ENCODE measurements at regions not wholly inside any gene's neighbourhood (a gene's known extent, or its start where the extent isn't known, plus 50 kb on each side); places are given as distances from the start of the nearest gene placed in this dataset.

GRCh38 chr9:36764364-36765076 lies 191.8 kb downstream of the MELK start:
- no peak for DNase-seq

GRCh38 chr9:36765077-36765390 lies 192.3 kb downstream of the MELK start:
- DNase-seq = no peak

GRCh38 chr9:36765468-36766341 lies 193.0 kb downstream of the MELK start:
- DNase-seq = peak; percentile 91

GRCh38 chr9:36768677-36769076 lies 196.0 kb downstream of the MELK start:
- DNase-seq = no peak

GRCh38 chr9:36770025-36770424 lies 197.3 kb downstream of the MELK start:
- DNase-seq = no peak

- no peak for DNase-seq
Measured at GRCh38 chr9:36772449-36773403, 200.0 kb downstream of the MELK start.

GRCh38 chr9:36778682-36779081 lies 206.0 kb downstream of the MELK start:
- DNase-seq = no peak

- no peak for DNase-seq
Measured at GRCh38 chr9:36779582-36779981, 206.9 kb downstream of the MELK start.

- DNase-seq = no peak
Measured at GRCh38 chr9:36780186-36780585, 207.5 kb downstream of the MELK start.

- DNase-seq = no peak
Measured at GRCh38 chr9:36781533-36781932, 208.8 kb downstream of the MELK start.
